ENCODE measurements at regions not wholly inside any gene's neighbourhood (a gene's known extent, or its start where the extent isn't known, plus 50 kb on each side); places are given as distances from the start of the nearest gene placed in this dataset.

DNA sequence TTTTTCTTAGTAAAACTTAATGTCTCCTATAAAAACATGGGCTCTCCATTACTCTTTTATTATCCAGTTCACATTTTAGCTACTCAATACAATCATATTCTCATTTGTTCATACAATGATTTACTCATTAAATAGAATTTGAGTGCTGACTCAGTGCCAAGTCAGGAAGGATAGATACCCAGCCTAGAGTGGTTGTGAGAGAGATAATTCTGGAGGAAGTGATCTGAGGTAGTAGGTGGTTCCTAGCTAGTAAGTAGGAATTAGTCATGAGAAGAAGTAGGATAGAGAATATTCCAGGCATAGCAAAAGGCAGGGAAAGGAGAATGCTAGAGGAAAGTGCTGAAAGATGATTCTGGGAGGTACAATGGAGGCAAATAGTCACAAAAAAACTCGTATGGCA lies 133.5 kb upstream of the MBL2 start:
- no peaks in the 10 kb centered on the region for H3K9me3 ChIP-seq (ENCODE audit: insufficient read depth, low read length, severe bottlenecking)
- no peaks in the 10 kb centered on the region for H3K27me3 ChIP-seq (ENCODE audit: insufficient read depth, low read length, poor library complexity)
- no peak for TF ChIP-seq EZH2 (IDR thresholded peaks at IDR 0.05; ENCODE audit: borderline replicate concordance, low read depth, low read length, severe bottlenecking)
- TF ChIP-seq, protein P1, sequence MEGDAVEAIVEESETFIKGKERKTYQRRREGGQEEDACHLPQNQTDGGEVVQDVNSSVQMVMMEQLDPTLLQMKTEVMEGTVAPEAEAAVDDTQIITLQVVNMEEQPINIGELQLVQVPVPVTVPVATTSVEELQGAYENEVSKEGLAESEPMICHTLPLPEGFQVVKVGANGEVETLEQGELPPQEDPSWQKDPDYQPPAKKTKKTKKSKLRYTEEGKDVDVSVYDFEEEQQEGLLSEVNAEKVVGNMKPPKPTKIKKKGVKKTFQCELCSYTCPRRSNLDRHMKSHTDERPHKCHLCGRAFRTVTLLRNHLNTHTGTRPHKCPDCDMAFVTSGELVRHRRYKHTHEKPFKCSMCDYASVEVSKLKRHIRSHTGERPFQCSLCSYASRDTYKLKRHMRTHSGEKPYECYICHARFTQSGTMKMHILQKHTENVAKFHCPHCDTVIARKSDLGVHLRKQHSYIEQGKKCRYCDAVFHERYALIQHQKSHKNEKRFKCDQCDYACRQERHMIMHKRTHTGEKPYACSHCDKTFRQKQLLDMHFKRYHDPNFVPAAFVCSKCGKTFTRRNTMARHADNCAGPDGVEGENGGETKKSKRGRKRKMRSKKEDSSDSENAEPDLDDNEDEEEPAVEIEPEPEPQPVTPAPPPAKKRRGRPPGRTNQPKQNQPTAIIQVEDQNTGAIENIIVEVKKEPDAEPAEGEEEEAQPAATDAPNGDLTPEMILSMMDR (IDR thresholded peaks at IDR 0.05; ENCODE audit: borderline replicate concordance, extremely low read depth, low read length, poor library complexity, severe bottlenecking), result no peak
- no peak overlapping the region for H3K27ac ChIP-seq (ENCODE audit: low read length)
- no peak overlapping the region for H2AFZ ChIP-seq (ENCODE audit: low read depth, low read length)
- H3K4me2 ChIP-seq (ENCODE audit: insufficient read depth, low read length), result no peak overlapping the region
- H4K20me1 ChIP-seq (ENCODE audit: insufficient read depth, low read length), result no peaks in the 10 kb centered on the region
- H3K9ac ChIP-seq (ENCODE audit: low read depth, low read length), result no peak overlapping the region
- no peak overlapping the region for H3K4me3 ChIP-seq (ENCODE audit: low read depth in 1 of 2, low read length in 2 of 2)
- no peaks in the 10 kb centered on the region for H3K4me1 ChIP-seq (ENCODE audit: insufficient read depth, low read length)
- no peaks in the 10 kb centered on the region for H3K36me3 ChIP-seq (ENCODE audit: insufficient read depth, low read length)
- H3K79me2 ChIP-seq (ENCODE audit: insufficient read depth, low read length), result no peaks in the 10 kb centered on the region
- no peak for ATAC-seq (ENCODE audit: insufficient read depth, low read depth)
- DNase-seq, result no peak

DNA sequence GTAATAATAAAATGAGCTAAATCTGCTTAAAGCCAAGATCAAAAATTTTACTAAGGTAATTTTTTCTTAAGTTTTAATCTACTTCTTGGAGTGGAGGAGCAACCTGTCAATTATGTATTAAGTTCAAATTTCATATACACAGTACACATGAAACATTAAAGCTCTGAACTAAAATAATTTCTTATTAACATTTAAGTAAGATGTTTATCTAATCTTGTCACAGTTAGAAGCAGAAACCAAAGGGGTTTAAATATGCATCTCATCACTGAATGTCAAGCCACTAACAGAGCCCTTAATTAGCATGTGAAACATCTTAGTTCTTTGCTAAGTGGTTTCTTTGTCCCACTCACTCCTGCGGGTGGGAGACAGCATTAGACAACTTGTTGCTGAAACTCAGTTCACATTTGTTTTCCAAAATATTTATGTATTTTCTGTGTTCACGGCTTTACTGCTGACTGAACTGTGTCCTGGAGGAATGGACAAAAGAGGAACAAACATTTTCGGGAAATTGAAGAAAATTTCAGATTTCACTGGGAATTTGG lies 130.9 kb upstream of the MBL2 start:
- TF ChIP-seq, protein P1 (IDR thresholded peaks at IDR 0.05; ENCODE audit: borderline replicate concordance, extremely low read depth, low read length, poor library complexity, severe bottlenecking), result no peak
- no peak for TF ChIP-seq EZH2 (IDR thresholded peaks at IDR 0.05; ENCODE audit: borderline replicate concordance, low read depth, low read length, severe bottlenecking)
- ATAC-seq (ENCODE audit: insufficient read depth, low read depth) (no peak), DNase-seq (no peak)
- Histone ChIP-seq H2AFZ (ENCODE audit: low read depth, low read length) (no peak overlapping the region), H3K4me1 (ENCODE audit: insufficient read depth, low read length) (no peaks in the 10 kb centered on the region), H3K36me3 (ENCODE audit: insufficient read depth, low read length) (no peaks in the 10 kb centered on the region), H3K27ac (ENCODE audit: low read length) (no peak overlapping the region), H4K20me1 (ENCODE audit: insufficient read depth, low read length) (no peaks in the 10 kb centered on the region), H3K9ac (ENCODE audit: low read depth, low read length) (no peak overlapping the region), H3K4me2 (ENCODE audit: insufficient read depth, low read length) (no peak overlapping the region), H3K9me3 (ENCODE audit: insufficient read depth, low read length, severe bottlenecking) (no peaks in the 10 kb centered on the region), H3K4me3 (ENCODE audit: low read depth in 1 of 2, low read length in 2 of 2) (no peak overlapping the region), H3K27me3 (ENCODE audit: insufficient read depth, low read length, poor library complexity) (no peaks in the 10 kb centered on the region), H3K79me2 (ENCODE audit: insufficient read depth, low read length) (no peaks in the 10 kb centered on the region)

DNA sequence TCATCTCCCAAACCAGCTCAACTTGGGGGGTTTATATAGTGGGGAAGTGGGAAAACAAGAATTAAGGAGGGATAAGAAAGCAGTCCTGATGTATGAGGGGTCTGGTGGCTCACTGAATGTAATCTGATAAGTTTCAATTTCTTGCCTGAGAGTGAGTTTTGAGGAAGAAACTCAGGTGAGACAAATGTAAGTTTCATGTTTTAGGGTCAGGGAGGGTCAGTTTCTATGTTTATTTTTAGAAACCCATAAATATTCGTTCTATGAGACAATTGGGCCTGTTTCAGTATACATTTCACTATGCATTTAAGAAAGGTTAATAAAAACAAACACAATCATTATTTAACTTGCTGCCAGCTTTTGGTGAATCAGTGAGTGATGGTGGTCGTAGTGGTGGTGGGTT lies 128.0 kb upstream of the MBL2 start:
- Histone ChIP-seq H3K4me2 (ENCODE audit: insufficient read depth, low read length) (no peak overlapping the region), H3K79me2 (ENCODE audit: insufficient read depth, low read length) (no peaks in the 10 kb centered on the region), H2AFZ (ENCODE audit: low read depth, low read length) (no peak overlapping the region), H3K4me3 (ENCODE audit: low read depth in 1 of 2, low read length in 2 of 2) (no peak overlapping the region), H3K9me3 (ENCODE audit: insufficient read depth, low read length, severe bottlenecking) (no peaks in the 10 kb centered on the region), H4K20me1 (ENCODE audit: insufficient read depth, low read length) (no peaks in the 10 kb centered on the region), H3K4me1 (ENCODE audit: insufficient read depth, low read length) (no peaks in the 10 kb centered on the region), H3K27ac (ENCODE audit: low read length) (no peak overlapping the region), H3K9ac (ENCODE audit: low read depth, low read length) (no peak overlapping the region), H3K27me3 (ENCODE audit: insufficient read depth, low read length, poor library complexity) (no peaks in the 10 kb centered on the region), H3K36me3 (ENCODE audit: insufficient read depth, low read length) (no peaks in the 10 kb centered on the region)
- TF ChIP-seq EZH2 (IDR thresholded peaks at IDR 0.05; ENCODE audit: borderline replicate concordance, low read depth, low read length, severe bottlenecking), result no peak
- TF ChIP-seq, protein P1 (IDR thresholded peaks at IDR 0.05; ENCODE audit: borderline replicate concordance, extremely low read depth, low read length, poor library complexity, severe bottlenecking), result no peak
- DNase-seq (no peak), ATAC-seq (ENCODE audit: insufficient read depth, low read depth) (no peak)

DNA sequence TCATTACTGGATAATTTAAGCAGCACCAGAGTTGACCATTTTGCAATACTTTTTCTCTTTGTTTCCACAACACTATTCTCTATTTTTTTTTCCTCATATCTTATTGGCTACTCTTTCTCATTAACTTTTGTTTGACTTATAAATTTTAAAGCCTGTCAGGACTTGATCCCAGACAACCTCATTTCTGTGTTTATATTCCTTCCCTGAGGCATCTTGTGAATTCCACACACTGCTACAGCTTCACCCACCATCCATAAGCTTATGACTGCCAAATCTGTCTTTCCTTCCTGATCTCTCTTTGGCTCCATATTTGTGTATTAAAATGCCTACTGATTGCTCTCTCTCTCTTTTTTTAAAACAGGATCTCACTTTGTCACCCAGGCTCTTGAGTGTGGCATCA lies 124.6 kb upstream of the MBL2 start:
- no peak overlapping the region for H3K4me3 ChIP-seq (ENCODE audit: low read depth in 1 of 2, low read length in 2 of 2)
- ATAC-seq (ENCODE audit: insufficient read depth, low read depth), result no peak
- H3K36me3 ChIP-seq (ENCODE audit: insufficient read depth, low read length), result no peaks in the 10 kb centered on the region
- H3K27ac ChIP-seq (ENCODE audit: low read length), result no peak overlapping the region
- no peak overlapping the region for H2AFZ ChIP-seq (ENCODE audit: low read depth, low read length)
- H3K4me2 ChIP-seq (ENCODE audit: insufficient read depth, low read length), result no peak overlapping the region
- H3K79me2 ChIP-seq (ENCODE audit: insufficient read depth, low read length), result no peaks in the 10 kb centered on the region
- TF ChIP-seq EZH2 (IDR thresholded peaks at IDR 0.05; ENCODE audit: borderline replicate concordance, low read depth, low read length, severe bottlenecking), result no peak
- TF ChIP-seq, protein P1 (IDR thresholded peaks at IDR 0.05; ENCODE audit: borderline replicate concordance, extremely low read depth, low read length, poor library complexity, severe bottlenecking), result no peak
- no peaks in the 10 kb centered on the region for H4K20me1 ChIP-seq (ENCODE audit: insufficient read depth, low read length)
- H3K9ac ChIP-seq (ENCODE audit: low read depth, low read length), result no peak overlapping the region
- no peaks in the 10 kb centered on the region for H3K27me3 ChIP-seq (ENCODE audit: insufficient read depth, low read length, poor library complexity)
- no peak for DNase-seq
- no peaks in the 10 kb centered on the region for H3K9me3 ChIP-seq (ENCODE audit: insufficient read depth, low read length, severe bottlenecking)
- no peaks in the 10 kb centered on the region for H3K4me1 ChIP-seq (ENCODE audit: insufficient read depth, low read length)
